Tibial artery (tissue), 4 donors: ENCODE measurements at regions not wholly inside any gene's neighbourhood (a gene's known extent, or its start where the extent isn't known, plus 50 kb on each side); places are given as distances from the start of the nearest gene placed in this dataset.

Experiments used
- DNase-seq, 2 donors: peaks; one replicate each; pipeline ENCODE4 v3.0.0-alpha.2; 2019
- H3K27ac ChIP-seq, 2 donors: fragments of 200-600 bp; sonication (generic) in 1 of 2; 1 replicate in 1 of 2; 2 replicates in 1 of 2; pipeline ENCODE4 v1.5.1; 2018 to 2019; ENCODE audit warnings: mild to moderate bottlenecking in 1 of 2
- H3K27me3 ChIP-seq, 2 donors: fragments of 200-600 bp; sonication (generic) in 1 of 2; one replicate each; pipeline versions ENCODE4 v1.5.1 to v1.6.0; 2016 to 2019
- H3K36me3 ChIP-seq, 3 donors: fragments of 200-600 bp; sonication (generic) in 2 of 3; one replicate each; pipeline ENCODE4 v1.5.1; 2016 to 2019; ENCODE audit warnings: mild to moderate bottlenecking in 2 of 3
- H3K4me1 ChIP-seq, 4 donors: fragments of 200-600 bp; sonication (generic) in 2 of 4; 1 replicate in 3 of 4; 2 replicates in 1 of 4; pipeline ENCODE4 v1.5.1; 2016 to 2019
- H3K4me3 ChIP-seq, 2 donors: fragments of 200-600 bp; sonication (generic) in 1 of 2; 1 replicate in 1 of 2; 2 replicates in 1 of 2; pipeline ENCODE4 v1.5.1; 2018 to 2019; ENCODE audit warnings: mild to moderate bottlenecking in 2 of 2
- H3K9me3 ChIP-seq, 3 donors: fragments of 200-600 bp; sonication (generic) in 1 of 3; one replicate each; pipeline ENCODE4 v1.5.1; 2016 to 2019
- CTCF ChIP-seq, 2 experiments: fragments of 200-600 bp in 1 of 2; fragments of 450-650 bp in 1 of 2; IDR thresholded peaks; one replicate each; pipeline ENCODE4 v1.5.1; 2017 to 2019; ENCODE audit warnings: antibody characterized with exemption in 2 of 2, mild to moderate bottlenecking in 1 of 2, moderate library complexity in 1 of 2
- intact Hi-C: fragments of 100-400 bp; cut with DNase I; formaldehyde crosslinking; loops from one replicate; pipeline ENCODE4 v1.15.0; 2023; ENCODE audit warnings: low total_unique reads

- Histone ChIP-seq H3K36me3 (no peaks in the 10 kb centered on the region), H3K4me1 (no peaks in the 10 kb centered on the region), H3K4me3 (no peak overlapping the region), H3K27ac (no peak overlapping the region), H3K9me3 (no peaks in the 10 kb centered on the region), H3K27me3 (no peaks in the 10 kb centered on the region)
- TF ChIP-seq CTCF (IDR thresholded peaks at IDR 0.05): no peak
- intact Hi-C loops: no loop called here
- DNase-seq: no peak
Measured at GRCh38 chr18:2053490-2054089, 517.7 kb downstream of the METTL4 start.

- H3K9me3 ChIP-seq: peaks cover 0 to 10% (median 8%) of the 10 kb centered on the region in 3 donors
- no peak for DNase-seq
- no peak for TF ChIP-seq CTCF (IDR thresholded peaks at IDR 0.05)
- intact Hi-C loops: no loop called here
- H3K4me3 ChIP-seq: no peak overlapping the region
- H3K27ac ChIP-seq: no peak overlapping the region
- no peaks in the 10 kb centered on the region for H3K27me3 ChIP-seq
- H3K36me3 ChIP-seq: no peaks in the 10 kb centered on the region
- H3K4me1 ChIP-seq: no peaks in the 10 kb centered on the region
Measured at GRCh38 chr18:2059336-2059735, 512.0 kb downstream of the METTL4 start.

- DNase-seq: no peak
- H3K27me3 ChIP-seq: no peaks in the 10 kb centered on the region
- no peak for TF ChIP-seq CTCF (IDR thresholded peaks at IDR 0.05)
- H3K36me3 ChIP-seq: no peaks in the 10 kb centered on the region
- H3K4me1 ChIP-seq: no peaks in the 10 kb centered on the region
- H3K27ac ChIP-seq: no peak overlapping the region
- intact Hi-C loops: no loop called here
- H3K4me3 ChIP-seq: no peak overlapping the region
- peaks cover 0 to 10% (median 8%) of the 10 kb centered on the region in 3 donors for H3K9me3 ChIP-seq
Measured at GRCh38 chr18:2060086-2060485, 511.2 kb downstream of the METTL4 start.

- intact Hi-C loops: no loop called here
- Histone ChIP-seq H3K36me3 (no peaks in the 10 kb centered on the region), H3K4me1 (no peaks in the 10 kb centered on the region), H3K4me3 (no peak overlapping the region), H3K27me3 (no peaks in the 10 kb centered on the region), H3K27ac (no peak overlapping the region), H3K9me3 (no peaks in the 10 kb centered on the region)
- no peak for DNase-seq
- no peak for TF ChIP-seq CTCF (IDR thresholded peaks at IDR 0.05)
Measured at GRCh38 chr18:2070631-2071030, 500.7 kb downstream of the METTL4 start.

GRCh38 chr18:2075499-2075898 is 495.8 kb downstream of the METTL4 start:
- H3K4me1 ChIP-seq: no peaks in the 10 kb centered on the region
- no peaks in the 10 kb centered on the region for H3K27me3 ChIP-seq
- no peaks in the 10 kb centered on the region for H3K36me3 ChIP-seq
- DNase-seq: no peak
- H3K27ac ChIP-seq: no peak overlapping the region
- no peak for TF ChIP-seq CTCF (IDR thresholded peaks at IDR 0.05)
- intact Hi-C loops: no loop called here
- H3K4me3 ChIP-seq: no peak overlapping the region
- no peaks in the 10 kb centered on the region for H3K9me3 ChIP-seq

- H3K9me3 ChIP-seq: no peaks in the 10 kb centered on the region
- H3K4me1 ChIP-seq: no peaks in the 10 kb centered on the region
- no peaks in the 10 kb centered on the region for H3K27me3 ChIP-seq
- H3K27ac ChIP-seq: no peak overlapping the region
- intact Hi-C loops: no loop called here
- H3K4me3 ChIP-seq: no peak overlapping the region
- TF ChIP-seq CTCF (IDR thresholded peaks at IDR 0.05): no peak
- no peaks in the 10 kb centered on the region for H3K36me3 ChIP-seq
- DNase-seq: no peak
Measured at GRCh38 chr18:2082676-2083075, 488.6 kb downstream of the METTL4 start.
